GM21576 (cell line): ENCODE measurements at regions not wholly inside any gene's neighbourhood (a gene's known extent, or its start where the extent isn't known, plus 50 kb on each side); places are given as distances from the start of the nearest gene placed in this dataset.

Source experiments
- ATAC-seq: cut with Tn5 transposase; IDR thresholded peaks from one replicate; pipeline ENCODE4 v1.9.1; 2021; ENCODE audit warnings: mild to moderate bottlenecking, moderate library complexity; ENCODE audit not compliant: unreplicated experiment

DNA sequence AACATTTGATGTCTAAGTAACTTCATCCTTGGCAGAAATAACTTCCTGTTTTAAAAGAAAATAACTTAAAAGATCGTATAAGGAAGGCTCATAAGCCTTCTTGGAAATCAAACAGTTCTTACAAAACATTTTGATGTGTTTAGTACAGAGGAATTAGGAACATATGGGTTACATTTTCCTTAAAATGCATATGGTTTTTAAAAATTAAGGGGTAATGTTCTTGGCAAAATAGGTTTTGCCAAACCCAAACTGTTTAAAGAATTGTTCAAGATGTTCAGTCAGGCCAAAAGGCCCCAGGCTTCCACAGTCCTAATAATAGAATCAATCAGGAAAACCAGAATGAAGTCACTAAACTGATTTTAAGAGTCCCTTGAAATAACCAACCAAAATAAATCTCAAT is 142.7 kb upstream of the SLC35B3 start:
- ATAC-seq: no peak

DNA sequence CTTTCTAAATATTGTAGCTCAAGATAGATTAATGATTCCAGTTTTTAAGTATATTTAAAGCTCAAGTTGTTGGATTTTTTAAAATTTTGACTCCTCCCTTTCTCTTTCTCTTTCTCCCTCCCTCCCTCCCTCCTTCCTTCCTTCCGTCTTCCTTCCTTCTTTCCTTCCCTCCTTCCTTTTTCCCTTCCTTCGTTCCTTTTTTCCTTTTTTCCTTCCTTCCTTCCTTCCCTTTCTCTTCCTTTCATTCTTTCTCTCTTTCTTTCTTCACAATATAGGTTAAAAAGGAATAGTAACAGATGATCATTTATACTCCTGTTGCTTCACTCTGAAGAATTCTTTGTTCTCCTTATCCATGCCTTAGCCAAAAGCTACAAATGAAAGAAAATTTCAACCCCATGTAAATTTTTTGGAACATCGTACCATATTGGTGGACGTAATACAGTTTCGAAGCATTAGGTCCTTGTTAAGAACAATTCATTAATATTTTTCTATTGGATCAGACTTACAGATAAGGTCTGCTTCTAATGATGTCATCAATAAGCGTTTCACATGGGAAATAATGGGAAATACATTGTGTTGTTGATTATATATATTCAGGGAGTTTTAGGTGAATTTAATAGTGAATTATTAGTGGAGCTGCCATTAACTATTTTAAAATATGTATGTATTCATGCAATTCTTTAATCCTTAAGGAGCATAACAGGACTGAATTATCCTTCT is 139.6 kb upstream of the SLC35B3 start:
- ATAC-seq: no peak

DNA sequence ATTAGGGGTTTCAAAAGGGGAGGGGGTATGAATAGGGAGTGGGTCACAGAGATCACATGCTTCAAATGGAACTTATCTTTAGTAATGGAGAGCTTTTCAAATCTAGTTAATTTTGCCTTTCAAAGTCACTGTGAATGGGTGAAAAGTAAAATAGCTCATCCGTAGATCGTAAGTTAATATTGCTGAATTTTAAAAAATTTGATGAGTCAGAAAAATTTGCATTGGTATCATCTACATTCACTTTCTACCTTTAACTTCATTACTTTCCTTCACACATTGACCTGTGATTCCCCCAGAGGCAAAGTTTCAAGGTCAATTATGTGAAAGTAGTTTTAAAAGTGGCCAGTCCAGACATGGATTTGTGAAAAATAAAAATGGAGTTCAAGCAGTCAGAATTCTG is 139.0 kb upstream of the SLC35B3 start:
- no peak for ATAC-seq

DNA sequence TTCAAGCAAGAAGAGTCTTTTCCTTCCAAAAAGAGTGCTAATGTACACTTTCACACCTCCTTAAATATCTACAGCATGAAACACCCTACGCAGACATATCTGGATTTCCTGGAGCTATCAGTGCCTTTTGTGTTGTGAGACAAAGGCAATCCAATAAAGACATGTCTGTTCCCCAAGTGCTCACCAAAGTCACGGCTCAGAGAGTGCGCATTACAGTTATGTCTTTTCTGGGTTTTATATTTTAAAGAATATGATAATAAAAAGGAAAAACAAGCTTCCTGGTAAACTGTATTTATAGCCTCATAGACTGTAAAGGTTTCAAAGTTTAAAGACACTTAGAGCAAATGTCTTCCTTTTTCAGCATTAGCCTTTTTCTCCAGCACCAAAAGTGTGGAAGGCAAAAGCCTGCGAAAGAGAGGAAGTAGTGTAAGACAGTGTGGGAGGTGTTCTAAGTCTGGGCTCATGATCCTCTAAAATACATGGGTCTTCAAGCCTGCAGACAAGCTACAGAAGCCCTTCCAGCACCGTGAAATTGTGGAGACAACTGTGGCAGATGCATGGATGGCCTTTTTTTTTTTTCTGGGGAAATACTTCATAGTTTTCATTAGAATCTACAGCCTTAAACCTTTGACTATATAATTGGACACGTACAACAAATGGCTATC is 135.0 kb upstream of the SLC35B3 start:
- ATAC-seq: no peak

DNA sequence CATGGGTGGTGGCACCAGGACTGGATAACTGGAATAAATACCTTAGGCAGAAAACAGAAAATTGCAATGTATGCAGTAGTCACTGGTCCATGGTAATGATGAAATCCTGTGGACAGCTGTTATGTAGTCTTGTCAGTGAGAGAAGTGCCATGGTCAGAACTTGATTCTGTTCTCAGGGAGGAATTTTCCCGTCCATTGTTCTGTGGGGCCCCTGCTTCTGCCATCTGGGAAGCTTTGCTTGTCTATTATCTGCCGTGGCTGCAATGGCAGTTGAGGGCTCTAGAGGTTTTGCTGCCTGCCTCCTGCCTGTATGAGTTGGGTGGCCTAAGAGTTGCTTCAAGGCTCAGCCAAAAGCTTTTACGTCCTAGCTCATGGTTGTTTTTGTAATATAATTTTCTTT is 126.8 kb upstream of the SLC35B3 start:
- ATAC-seq: no peak

DNA sequence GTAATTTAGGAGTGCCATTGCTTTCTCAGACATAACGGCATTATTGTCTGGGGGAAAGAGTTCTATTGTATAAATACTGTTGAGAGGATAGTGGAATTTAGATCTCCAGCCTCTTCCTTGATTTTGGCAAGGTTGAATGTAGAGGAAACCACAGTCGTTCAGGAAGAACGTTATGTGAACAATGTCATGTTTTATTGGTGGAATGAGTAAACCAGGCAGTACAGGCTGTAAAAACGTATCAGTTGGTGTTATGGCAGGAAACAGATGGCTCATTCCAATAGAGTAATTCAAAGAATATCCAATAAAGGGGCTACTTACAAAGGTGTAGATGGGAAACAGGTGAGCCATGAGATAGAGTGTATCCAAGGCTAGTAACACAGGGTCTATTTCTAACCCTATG is 123.6 kb upstream of the SLC35B3 start:
- no peak for ATAC-seq

DNA sequence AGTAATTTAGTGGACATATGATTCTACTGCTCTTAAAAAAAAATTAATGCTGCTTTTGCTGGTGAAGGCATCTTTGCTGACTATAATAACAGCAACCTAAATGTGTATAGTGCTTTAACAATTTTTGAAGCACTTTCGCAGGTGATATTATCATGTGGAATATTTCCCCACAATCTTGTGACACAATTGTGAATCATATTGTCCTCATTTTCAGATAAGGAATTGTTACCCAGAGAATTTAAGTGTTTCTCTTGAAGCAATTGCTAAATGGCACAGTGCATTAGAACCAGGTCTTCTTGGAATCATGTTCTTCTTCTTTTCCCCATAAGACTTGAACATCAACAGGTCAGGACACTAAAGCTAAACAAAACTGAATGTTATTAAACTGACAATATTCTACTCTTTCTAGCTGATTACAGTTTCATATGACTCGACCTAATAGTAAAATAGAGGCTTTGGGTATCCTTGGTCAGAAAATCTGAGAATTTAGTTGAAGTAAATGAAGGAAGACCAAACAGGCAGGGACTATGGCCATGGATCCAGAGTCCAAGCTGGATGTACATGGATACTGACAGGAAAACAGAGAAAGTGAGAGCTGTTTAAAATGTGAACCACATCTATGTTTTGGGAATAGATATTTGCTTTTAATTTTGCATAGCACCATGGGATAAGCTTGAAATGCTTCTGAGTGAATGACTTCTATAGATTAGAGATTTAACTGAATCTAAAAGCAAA is 121.8 kb upstream of the SLC35B3 start:
- ATAC-seq: no peak

DNA sequence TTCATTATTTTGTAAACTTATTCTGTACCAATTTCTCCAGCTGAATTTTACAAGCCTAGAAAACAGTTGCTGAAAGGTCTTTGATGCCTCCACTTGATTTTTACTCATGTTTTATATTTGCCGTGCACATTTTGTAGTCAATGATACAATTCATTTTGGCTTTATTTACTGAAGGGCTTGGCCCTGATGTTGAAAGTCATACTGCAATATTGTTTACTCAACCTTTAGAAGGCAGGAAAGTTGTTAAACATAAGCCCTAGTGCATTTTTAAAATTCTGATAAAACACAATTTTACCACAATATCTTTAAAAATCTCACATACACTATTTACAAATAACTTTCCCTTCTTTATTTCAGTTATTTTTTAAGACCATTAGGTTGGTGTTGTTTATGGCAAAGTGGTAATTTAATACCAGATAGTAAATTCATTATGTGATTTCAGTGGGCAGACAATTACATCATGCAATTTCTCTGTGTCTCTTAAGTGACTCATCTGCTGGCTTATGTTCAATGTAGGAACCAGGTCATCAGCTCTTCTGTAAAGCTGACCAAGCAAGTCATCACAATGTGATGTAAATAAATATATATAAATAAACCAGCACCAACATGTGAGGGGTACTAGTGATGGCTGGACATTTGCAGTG is 121.1 kb upstream of the SLC35B3 start:
- no peak for ATAC-seq

DNA sequence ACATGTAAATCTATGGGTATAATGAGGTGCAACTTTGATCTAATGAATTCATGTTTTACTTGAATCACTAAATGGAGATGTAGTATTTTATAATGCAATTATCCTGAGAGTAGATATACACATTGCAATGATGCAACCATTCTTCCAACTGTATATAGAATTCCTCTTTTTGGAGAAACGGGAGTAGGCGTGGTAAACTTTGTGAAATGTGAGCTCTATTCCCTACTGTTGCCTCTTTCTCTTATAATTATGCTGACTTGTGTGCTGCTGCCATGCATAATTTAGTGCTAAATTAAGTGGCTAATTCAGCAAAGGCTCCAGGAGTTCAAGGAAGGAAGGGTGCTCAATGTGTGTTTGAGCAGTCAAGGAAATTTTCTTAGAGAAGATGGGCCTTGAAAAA is 116.6 kb upstream of the SLC35B3 start:
- ATAC-seq: no peak

DNA sequence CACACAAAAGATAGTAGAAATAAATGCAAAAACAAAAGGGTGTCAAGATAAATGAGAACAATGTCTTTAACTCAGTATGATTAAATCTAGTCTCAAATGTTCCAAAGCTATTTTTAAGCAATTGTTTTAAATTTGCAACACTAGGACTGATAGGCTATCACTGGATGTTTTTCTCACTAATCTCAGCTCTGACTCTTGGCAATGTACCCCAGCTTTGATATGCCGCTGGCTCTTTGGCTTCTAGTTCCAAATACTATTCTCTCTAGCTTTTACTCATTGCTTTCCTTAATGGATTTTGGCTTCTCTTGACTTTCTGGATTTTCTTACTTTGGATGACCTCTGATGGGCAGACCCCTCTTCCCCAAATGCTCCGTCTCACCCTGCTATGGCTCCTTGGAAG is 116.0 kb upstream of the SLC35B3 start:
- no peak for ATAC-seq

DNA sequence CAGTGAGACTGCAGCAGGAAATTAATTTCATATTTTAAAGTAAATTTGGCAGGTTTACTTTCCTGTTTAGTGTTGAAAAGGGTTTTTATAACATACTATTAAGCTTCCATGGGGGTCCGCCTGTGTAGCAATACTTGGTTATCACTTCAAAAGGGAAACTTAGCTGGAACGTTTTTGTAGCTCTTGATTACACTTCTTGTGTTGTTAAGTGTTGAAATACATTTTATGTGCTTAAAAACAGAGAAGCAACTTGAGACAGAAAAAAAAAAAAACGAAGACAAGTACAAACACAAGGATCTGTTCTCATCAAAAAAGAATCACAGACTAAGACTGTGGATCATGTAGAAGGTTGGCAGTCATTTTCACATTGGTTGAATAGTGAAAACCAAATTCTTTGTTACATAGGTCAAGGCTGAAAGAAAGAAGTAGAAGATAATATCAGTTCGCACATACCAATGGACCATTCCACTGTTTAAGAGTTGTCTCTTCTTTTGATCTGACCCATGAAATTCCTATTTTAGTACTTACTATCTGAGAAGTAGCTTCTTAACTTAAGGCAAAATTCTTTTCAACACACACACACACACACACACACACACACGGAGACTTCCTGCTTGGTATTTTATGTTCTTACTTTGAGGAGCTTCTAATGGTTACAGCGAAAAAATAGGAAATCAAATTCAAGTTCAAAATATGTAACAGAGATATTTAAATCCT is 113.9 kb upstream of the SLC35B3 start:
- ATAC-seq: no peak

DNA sequence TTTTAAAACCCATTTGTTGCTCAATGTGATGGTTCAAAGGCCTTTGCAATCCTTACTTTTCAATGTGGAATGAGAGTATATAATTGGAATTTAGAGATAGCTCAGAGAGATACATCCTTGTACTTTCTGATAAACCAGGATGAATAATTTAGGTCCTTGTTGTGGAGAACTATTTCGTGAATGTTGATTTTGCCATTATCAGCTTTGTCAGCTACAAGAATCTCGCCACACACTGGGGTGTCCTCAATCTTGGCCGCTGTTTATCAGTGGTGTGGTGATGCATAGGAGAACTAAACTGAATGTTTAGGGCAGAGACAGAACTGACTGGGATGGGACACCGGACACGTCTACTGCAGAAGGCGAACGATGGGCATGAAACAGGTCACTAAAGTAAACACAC is 111.2 kb upstream of the SLC35B3 start:
- ATAC-seq: no peak

DNA sequence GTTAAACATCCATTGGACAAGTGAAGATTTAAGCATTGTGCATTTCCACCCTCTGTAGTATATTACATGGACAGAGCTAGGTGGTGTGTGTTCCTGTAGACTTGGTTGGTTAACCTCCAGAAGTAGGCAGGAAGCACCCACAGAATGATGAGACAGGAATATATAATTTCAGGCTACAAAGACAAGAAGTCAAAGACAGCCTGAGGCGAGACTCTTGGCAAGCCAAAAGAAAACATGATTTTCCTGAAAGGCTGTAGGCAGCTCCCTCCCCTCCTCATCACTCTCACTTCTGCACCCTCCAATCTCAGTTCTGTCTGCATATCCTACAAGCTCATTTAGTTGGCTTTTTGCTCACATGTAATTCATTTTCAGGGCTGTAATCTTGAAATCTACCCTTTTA is 110.0 kb upstream of the SLC35B3 start:
- ATAC-seq: no peak

DNA sequence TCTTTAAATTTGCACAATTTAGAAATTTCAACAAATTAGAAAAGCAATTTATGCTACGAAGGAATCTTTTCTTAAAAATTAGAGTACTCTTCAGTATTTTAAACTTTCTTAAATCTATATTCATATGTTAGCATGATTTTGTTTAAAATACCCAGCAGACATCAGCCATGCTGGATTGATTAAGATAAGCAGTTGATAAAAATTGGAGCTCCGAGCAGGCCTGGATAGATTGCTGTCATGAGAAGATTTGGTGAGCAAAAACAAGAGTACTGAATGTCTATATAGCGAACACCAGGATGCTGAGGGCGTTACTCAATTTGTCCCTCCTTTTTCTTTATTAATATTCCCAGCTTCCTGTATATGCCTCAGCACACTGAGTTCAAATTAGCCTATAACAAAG is 108.4 kb upstream of the SLC35B3 start:
- ATAC-seq: no peak

DNA sequence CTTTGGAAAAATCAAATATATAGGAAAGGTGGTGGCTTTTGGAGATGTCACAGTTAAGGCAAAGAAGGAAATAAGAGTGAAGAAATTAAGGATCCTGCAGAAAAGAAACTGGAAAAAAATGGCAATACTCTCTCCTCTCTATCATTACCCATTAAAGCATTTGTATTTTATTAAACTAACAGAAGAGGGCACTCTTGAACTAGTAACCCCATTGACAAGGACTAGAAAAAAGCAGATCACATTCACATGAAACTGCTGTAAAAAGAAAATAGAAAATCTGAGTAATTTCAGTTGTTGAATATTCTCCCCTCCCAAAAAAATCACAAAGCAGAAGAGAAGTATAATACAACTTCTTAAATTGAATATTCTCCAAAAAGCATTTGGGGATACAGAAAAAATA is 104.1 kb upstream of the SLC35B3 start:
- ATAC-seq: no peak

DNA sequence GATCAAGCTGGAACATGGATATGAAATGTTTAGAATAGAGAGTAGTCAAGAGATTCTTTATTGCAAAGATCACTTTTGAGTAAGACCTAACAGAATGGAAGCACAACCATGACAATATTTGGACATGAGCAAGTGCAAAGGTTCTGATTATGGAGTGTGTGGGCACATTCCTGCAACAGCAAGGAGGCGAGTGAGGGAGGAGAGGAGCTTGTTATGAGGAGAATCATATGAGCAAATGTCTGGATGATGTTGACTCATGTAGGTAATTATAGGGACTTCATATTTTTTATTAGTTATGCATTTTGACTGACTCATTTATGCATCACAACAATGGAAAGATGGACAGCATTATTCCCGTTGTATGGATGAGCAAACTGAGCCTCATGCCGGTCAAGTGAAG is 100.8 kb upstream of the SLC35B3 start:
- ATAC-seq: no peak

DNA sequence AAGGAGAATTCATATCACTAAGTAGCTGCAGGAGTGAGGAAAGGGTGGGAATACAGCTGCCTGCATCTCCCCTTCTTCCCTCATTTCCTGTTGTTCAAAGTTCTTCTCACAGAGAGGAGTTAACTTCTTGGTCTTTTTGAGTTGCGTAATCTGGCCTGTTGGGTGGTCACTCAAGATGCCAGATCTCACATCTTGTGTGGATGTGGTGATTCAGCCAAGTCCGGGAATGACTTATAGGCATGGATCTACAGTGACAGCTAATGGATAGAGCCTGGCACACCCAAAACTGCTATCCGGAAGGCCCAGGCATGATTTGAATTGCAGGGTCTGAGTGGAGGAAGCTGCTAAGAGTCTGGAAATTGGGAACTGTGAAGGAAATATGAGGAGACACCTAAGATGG is 100.2 kb upstream of the SLC35B3 start:
- no peak for ATAC-seq

DNA sequence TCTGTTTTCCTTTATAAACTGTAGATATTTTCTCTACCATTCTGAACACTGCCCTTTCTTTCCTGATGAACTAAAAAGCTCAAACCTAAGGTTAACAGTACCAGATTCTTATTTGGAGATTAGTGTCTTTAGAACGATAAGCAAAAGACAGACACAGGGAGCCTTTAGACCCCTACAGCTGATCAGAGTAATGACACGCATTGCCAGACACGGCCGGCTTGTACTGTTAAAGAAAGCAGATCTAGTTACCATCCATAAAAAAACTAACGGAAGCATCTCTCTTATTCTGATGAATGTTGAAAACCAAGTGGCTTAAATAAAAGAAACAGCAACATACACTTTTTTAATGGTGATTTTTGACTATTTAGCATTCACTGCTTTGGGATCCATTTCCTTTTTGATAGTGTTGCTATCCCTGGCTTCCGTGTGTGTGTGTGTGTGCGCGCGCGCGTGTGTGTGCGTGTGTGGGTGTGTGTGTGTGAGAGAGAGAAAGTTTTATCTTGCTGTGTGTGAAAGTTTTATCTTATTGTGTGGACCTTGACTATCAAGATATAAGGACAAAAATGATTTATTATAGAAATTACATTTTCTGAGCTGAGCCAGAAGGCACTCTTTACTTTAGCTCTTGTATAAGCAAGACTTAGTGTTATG is 95.6 kb upstream of the SLC35B3 start:
- no peak for ATAC-seq

DNA sequence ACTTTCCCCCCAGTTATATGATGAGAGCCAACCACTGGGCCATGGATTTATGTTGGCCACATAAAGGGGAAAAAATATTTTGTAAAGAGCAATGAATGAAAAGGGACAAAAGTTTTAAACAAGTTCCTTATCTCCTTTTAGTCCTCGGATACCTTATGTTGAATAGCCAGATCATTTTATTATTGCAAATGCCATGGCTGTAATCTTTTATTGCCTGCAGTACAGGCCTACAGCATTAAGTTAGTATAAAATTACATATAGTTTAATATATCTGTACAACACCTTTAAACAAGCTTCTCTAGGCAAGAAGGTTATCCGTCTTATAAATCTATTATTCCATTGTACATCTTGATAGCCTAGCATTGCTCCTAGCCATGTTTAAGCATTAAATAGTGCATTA is 93.9 kb upstream of the SLC35B3 start:
- ATAC-seq: no peak

DNA sequence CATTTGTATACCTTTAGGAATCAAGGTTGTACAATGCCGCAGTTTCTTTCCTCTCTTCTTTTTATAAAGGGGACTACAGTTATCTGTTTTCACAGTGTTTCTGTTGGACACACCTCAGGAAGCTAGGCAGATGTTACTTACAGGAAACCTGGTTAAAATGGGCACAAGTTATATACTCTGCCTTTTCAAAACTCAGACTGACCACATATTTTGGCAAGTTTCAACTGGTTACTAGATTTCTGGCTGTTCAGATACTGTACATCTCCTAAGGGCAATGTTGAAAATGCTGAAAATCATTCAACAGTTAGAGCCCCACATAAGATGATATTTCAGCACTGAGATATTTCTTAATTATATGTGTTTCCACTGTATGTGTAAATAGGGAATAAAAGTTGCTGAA is 92.5 kb upstream of the SLC35B3 start:
- no peak for ATAC-seq

DNA sequence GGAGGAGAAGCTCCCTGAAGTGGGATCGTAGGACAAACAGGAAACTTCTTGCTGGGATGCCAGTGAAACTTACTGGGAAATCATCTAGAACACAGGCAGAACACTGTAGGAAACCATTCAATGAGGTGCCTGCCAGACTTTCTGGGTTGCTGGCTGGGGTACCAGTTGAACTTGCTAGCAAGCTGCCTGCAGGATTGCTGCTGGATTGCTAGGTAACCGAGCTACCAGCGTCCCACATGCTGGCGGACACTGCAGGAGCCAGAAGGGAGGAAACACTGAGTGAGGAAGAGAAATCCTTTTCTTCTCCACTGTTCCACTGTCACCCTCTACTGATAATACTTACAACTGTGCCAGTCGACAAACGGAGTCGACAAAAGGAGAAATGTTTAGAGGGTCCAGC is 91.3 kb upstream of the SLC35B3 start:
- ATAC-seq: no peak
